ENCODE measurements at regions not wholly inside any gene's neighbourhood (a gene's known extent, or its start where the extent isn't known, plus 50 kb on each side); places are given as distances from the start of the nearest gene placed in this dataset.

- no peak for TF ChIP-seq CTCF (IDR thresholded peaks at IDR 0.05; ENCODE audit: low read length)
- no peak for TF ChIP-seq EZH2 (optimal IDR thresholded peaks at IDR 0.05; ENCODE audit: low read depth, low read length)
- TF ChIP-seq EZH2phosphoT487 (IDR thresholded peaks at IDR 0.05; ENCODE audit: low read length), result no peak
These were observed 147.1 kb upstream of the OTOS start for GRCh38 chr2:240287496-240288086.
